Sigmoid colon (tissue), 4 donors: ENCODE measurements at regions not wholly inside any gene's neighbourhood (a gene's known extent, or its start where the extent isn't known, plus 50 kb on each side); places are given as distances from the start of the nearest gene placed in this dataset.
"Not testable (repeated sequence)": the region's sequence is repeated elsewhere in the genome, so short reads cannot be mapped to it uniquely, and the experiment has no call there.

Experiments used
- EP300 ChIP-seq, 4 donors: sonication (generic); formaldehyde crosslinking; IDR thresholded peaks; one replicate each; pipeline ENCODE4 v1.6.1; 2017; ENCODE audit warnings: antibody characterized with exemption in 4 of 4
- POLR2A ChIP-seq, 2 donors: fragments of 450-650 bp; IDR thresholded peaks; one replicate each; pipeline ENCODE4 v1.6.1; 2016; ENCODE audit warnings: antibody characterized with exemption in 2 of 2, mild to moderate bottlenecking in 2 of 2, moderate library complexity in 2 of 2
- TF ChIP-seq, protein P1 (sequence below), 4 experiments: fragments of 450-650 bp in 3 of 4; fragments of 200-600 bp in 1 of 4; IDR thresholded peaks; one replicate each; pipeline ENCODE4 v1.5.1; 2016 to 2019; ENCODE audit warnings: antibody characterized with exemption in 4 of 4, mild to moderate bottlenecking in 3 of 4, moderate library complexity in 2 of 4

DNA sequence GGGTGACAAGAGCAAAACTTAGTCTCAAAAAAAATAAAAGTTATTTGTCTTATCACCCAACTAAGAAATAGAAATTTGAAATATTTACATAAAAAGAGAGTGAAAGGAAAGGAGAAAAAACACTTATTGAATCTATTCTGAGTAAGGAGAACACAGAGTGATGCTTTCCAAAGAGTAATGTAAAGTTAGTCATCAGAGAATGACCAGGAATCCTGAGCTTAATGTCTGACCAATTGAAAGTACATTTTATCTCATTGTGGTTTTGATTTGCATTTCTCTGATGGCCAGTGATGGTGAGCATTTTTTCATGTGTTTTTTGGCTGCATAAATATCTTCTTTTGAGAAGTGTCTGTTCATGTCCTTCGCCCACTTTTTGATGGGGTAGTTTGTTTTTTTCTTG is 300.2 kb upstream of the TNC start:
- TF ChIP-seq, protein P1, sequence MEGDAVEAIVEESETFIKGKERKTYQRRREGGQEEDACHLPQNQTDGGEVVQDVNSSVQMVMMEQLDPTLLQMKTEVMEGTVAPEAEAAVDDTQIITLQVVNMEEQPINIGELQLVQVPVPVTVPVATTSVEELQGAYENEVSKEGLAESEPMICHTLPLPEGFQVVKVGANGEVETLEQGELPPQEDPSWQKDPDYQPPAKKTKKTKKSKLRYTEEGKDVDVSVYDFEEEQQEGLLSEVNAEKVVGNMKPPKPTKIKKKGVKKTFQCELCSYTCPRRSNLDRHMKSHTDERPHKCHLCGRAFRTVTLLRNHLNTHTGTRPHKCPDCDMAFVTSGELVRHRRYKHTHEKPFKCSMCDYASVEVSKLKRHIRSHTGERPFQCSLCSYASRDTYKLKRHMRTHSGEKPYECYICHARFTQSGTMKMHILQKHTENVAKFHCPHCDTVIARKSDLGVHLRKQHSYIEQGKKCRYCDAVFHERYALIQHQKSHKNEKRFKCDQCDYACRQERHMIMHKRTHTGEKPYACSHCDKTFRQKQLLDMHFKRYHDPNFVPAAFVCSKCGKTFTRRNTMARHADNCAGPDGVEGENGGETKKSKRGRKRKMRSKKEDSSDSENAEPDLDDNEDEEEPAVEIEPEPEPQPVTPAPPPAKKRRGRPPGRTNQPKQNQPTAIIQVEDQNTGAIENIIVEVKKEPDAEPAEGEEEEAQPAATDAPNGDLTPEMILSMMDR (IDR thresholded peaks at IDR 0.05) = not testable (repeated sequence)
- not testable (repeated sequence) for TF ChIP-seq EP300, POLR2A (IDR thresholded peaks at IDR 0.05)
